Motor neuron (in vitro differentiated cells): ENCODE measurements at regions not wholly inside any gene's neighbourhood (a gene's known extent, or its start where the extent isn't known, plus 50 kb on each side); places are given as distances from the start of the nearest gene placed in this dataset.
"Not testable (repeated sequence)": the region's sequence is repeated elsewhere in the genome, so short reads cannot be mapped to it uniquely, and the experiment has no call there.

Experiments
- ATAC-seq, 8 experiments: fragments of 200-7000 bp; cut with Tn5 transposase; replicated peaks in 6 of 8; 2 replicates each; pipeline ENCODE4 v1.8.0; 2021; ENCODE audit warnings: mild to moderate bottlenecking in 8 of 8, moderate library complexity in 8 of 8
- H3K27ac ChIP-seq, 2 donors: fragments of 250-450 bp; sonication (Bioruptor Pico); 2 replicates each; pipeline ENCODE4 v1.9.0; 2021; ENCODE audit warnings: antibody characterized with exemption in 2 of 2, mild to moderate bottlenecking in 2 of 2, moderate library complexity in 1 of 2
- H3K4me1 ChIP-seq, 2 donors: fragments of 250-450 bp; sonication (Bioruptor Pico); replicated peaks in 1 of 2; 2 replicates each; pipeline ENCODE4 v1.6.1; 2021; ENCODE audit warnings: antibody characterized with exemption in 2 of 2, mild to moderate bottlenecking in 2 of 2, moderate library complexity in 1 of 2
- H3K4me3 ChIP-seq, 5 donors: fragments of 250-450 bp; sonication (Bioruptor Pico); 2 replicates each; pipeline ENCODE4 v1.9.0; 2021; ENCODE audit warnings: antibody characterized with exemption in 5 of 5, mild to moderate bottlenecking in 5 of 5, moderate library complexity in 4 of 5
- WGBS, 10 experiments: fragments of 450-650 bp; shearing (Covaris generic); methylation state at CpG; one replicate each; pipeline ENCODE4 v1.0.0; 2022; 5-methylcytosine and 5-hydroxymethylcytosine counted together
- in situ Hi-C, 9 experiments: fragments of 400-800 bp; cut with MboI; loops; one replicate each; pipeline ENCODE4 v1.15.0; 2021; ENCODE audit warnings: low sequenced_read_pairs in 9 of 9, low pct_unique_long_range_greater_than_20kb in 2 of 9; ENCODE audit not compliant: unreplicated experiment in 9 of 9

DNA sequence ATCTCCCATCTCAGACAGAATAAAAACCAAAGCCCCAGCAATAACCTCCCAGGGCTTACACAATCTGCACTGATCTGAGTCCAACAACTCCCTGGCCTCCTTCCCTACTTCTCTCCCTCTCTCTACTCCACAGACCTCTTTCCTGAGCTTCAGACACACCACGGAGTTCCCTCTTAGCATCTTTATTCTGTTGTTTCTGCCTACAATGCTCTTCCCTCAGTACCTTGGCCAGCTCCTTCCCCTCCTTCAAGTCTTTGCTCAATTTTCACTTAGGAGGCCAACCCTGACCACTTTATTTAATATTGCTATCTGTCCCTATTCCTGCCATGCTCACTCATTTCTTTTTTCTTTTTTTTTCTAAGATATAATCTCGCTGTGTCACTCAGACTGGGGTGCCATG is 276.7 kb downstream of the CWH43 start:
- H3K4me3 ChIP-seq, H3K4me1 ChIP-seq, H3K27ac ChIP-seq, in situ Hi-C loops, ATAC-seq: not testable (repeated sequence)
- 0% methylated on average over 1 of the region's 2 CpGs; no CpG with 5 or more reads in 8 of the 10 experiments for WGBS, 10 experiments

DNA sequence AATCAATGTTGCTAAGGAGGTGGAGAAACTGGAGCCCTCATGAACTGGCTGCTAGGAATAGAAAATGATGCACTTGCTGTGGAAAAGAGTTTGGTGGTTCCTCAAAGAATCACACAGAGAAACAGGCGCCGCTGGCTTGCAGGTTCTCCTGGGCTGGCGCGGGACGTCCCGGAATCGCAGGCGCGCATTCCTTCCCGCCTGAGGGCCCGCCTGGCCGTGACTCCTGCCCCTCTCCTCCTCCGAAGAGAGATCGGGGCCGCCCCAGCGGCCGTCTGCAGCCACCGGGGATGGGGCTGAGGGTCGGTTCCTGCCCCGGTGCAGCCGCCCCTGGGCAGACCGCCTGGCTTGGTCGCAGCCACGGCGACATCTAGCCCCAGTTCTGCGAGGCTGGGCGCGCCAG is 284.4 kb downstream of the CWH43 start:
- H3K4me1 ChIP-seq, H3K27ac ChIP-seq, ATAC-seq, H3K4me3 ChIP-seq, in situ Hi-C loops: not testable (repeated sequence)
- WGBS, 10 experiments, result no CpG with 5 or more reads among the region's 28 CpGs

DNA sequence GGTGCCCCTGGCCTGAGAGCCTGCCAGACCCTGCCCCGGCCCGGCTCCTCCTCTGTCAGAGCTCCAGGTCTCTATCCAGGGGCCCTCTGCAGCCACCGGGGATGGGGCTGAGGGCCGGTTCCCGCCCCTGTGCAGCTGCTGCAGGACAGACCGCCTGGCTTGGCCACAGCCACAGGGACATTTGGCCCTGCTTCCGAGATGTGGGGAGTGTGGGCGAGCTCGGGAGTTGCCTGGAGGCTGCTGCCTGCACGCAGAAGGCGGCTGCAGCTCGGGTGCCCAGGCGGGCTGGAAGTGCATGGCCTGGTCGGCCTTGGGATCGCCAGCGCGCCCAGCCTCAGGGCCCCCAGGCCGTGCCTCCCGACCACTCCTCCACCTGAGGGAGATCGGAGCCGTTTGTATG is 284.8 kb downstream of the CWH43 start:
- WGBS, 10 experiments, result no CpG with 5 or more reads among the region's 21 CpGs
- H3K27ac ChIP-seq, H3K4me3 ChIP-seq, H3K4me1 ChIP-seq, in situ Hi-C loops, ATAC-seq: not testable (repeated sequence)

- in situ Hi-C loops, H3K27ac ChIP-seq, H3K4me1 ChIP-seq, H3K4me3 ChIP-seq, ATAC-seq: not testable (repeated sequence)
- WGBS, 10 experiments, result no CpG with 5 or more reads among the region's 9 CpGs
These were observed 299.8 kb downstream of the CWH43 start for GRCh38 chr4:49285905-49286304.

GRCh38 chr4:49286926-49287745 is 301.1 kb downstream of the CWH43 start:
- H3K4me1 ChIP-seq, ATAC-seq, in situ Hi-C loops, H3K4me3 ChIP-seq: not testable (repeated sequence)
- peak overlapping the region in 1 of 2 donors; percentile 55 for H3K27ac ChIP-seq
- WGBS, 10 experiments, result 24 to 68% (median 50%) methylated on average over 1 to 12 of the region's 15 CpGs; no CpG with 5 or more reads in 1 of the 10 experiments

GRCh38 chr4:49287893-49288292 is 301.8 kb downstream of the CWH43 start:
- ATAC-seq, H3K4me3 ChIP-seq, H3K4me1 ChIP-seq, H3K27ac ChIP-seq, in situ Hi-C loops: not testable (repeated sequence)
- WGBS, 10 experiments, result 47 to 95% (median 74%) methylated on average over 3 to 16 of the region's 17 CpGs; no CpG with 5 or more reads in 3 of the 10 experiments

DNA sequence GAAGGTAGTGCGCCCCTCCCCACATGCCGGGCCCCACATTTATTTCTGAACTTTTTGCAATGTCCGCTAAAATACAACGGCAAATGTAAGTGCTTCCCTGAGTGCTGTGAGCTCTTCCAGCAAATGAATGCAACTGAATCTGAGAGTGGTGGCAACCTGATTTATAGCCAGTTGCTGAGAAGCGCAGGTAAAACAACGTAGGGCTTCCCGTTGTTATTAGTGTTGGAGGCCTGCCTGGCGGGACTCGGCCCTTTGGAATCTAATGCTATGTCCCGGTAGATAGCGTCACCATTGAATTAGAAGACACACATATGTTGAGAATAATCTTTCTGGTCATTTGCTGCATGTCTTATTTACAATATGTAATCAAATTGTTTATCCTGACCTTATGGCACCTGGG is 302.7 kb downstream of the CWH43 start:
- in situ Hi-C loops, H3K4me3 ChIP-seq, H3K27ac ChIP-seq, H3K4me1 ChIP-seq, ATAC-seq: not testable (repeated sequence)
- WGBS, 10 experiments, result 39 to 84% (median 64%) methylated on average over 4 to 10 of the region's 11 CpGs; no CpG with 5 or more reads in 2 of the 10 experiments

DNA sequence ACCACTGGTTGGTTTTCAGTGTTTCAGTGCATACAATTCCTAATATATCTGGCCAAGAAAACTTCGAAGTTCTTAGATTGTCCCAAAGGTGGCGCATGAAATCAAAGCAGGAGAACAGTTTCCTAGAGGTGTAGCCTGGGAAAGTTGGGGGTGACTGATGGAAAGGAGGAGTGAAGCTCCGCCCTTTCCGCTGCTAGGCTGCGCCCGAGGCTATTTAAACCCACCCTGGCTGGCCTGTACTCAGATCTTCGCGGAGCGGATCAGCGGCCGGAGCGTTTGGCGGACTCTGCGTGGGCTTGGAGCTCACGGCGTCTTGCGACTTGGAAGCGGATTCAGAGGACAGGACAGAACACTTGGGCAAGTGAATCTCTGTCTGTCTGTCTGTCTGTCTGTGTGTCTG is 328.7 kb downstream of the CWH43 start:
- ATAC-seq, result not testable (repeated sequence)

GRCh38 chr4:49320725-49321410 is 334.8 kb downstream of the CWH43 start:
- H3K4me3 ChIP-seq, H3K4me1 ChIP-seq, H3K27ac ChIP-seq, in situ Hi-C loops, ATAC-seq: not testable (repeated sequence)
- no CpG with 5 or more reads among the region's 24 CpGs for WGBS, 10 experiments

More for the DNA sequence above, 328.7 kb downstream of the CWH43 start:
- H3K4me1 ChIP-seq, in situ Hi-C loops, H3K4me3 ChIP-seq, H3K27ac ChIP-seq: not testable (repeated sequence)
- WGBS, 10 experiments, result 60 to 91% methylated on average over 1 to 4 of the region's 18 CpGs; no CpG with 5 or more reads in 8 of the 10 experiments

DNA sequence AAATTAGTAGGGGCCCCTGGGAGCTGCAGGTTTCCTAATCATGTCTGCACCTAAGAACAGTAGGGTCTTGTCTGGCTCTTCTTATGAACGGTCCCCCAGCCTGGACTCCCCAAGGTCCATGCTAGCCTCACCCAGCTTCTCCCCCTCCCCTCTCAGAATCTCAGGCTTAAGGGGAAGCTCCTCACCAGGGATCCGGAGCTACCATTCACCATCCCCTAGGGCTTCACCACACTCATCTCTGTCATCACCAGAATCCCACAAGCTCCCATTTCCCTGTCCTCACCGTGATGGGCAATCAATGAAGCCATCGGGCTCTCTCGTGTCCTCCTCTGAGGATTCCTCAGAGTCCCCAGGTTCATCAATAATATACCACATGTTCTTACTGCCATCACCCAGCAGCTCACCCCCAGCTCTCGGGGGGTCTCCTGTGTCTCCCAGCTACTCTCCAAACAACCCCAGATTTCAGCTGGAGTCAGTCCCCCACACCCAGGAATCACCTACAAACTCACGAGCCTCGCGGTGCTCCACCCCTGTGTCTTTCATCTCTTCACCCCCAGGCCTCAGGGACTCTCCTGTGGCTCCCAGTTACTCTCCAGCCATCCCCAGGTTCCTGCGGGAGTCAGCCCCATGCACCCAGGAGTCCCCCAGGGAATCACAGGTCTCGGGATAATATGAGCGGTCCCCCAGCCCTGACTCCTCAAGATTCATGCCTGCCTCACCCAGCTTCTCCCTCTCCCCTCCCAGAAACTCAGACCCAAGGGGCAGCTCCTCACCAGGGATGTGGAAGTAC is 335.6 kb downstream of the CWH43 start:
- H3K4me3 ChIP-seq, H3K4me1 ChIP-seq, in situ Hi-C loops, ATAC-seq, H3K27ac ChIP-seq: not testable (repeated sequence)
- WGBS, 10 experiments, result 17 to 100% (median 57%) methylated on average over 1 to 6 of the region's 12 CpGs; no CpG with 5 or more reads in 5 of the 10 experiments

- ATAC-seq, result not testable (repeated sequence)
These were observed 336.8 kb downstream of the CWH43 start for GRCh38 chr4:49322610-49323572.

DNA sequence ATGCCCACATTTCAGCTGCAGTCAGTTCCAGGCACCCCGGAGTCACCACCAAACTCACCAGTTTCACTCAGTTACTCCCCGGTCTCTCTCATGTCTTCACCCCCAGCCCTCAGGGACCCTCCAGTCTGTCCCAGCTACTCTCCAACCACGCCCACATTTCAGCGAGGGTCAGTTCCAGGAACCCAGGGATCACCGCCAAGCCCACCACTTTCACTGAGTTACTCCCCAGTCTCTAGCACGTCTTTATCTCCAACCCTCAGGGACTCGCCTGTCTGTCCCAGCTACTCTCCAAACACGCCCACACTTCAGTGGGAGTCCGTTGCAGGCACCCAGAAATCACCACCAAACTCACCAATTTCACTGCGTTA is 337.5 kb downstream of the CWH43 start:
- in situ Hi-C loops, H3K27ac ChIP-seq, ATAC-seq, H3K4me1 ChIP-seq, H3K4me3 ChIP-seq: not testable (repeated sequence)
- 25% methylated on average over 1 of the region's 10 CpGs; no CpG with 5 or more reads in 9 of the 10 experiments for WGBS, 10 experiments

More at GRCh38 chr4:49322610-49323572, 336.8 kb downstream of the CWH43 start:
- H3K4me1 ChIP-seq, H3K4me3 ChIP-seq, in situ Hi-C loops, H3K27ac ChIP-seq: not testable (repeated sequence)
- WGBS, 10 experiments, result 26 to 90% (median 56%) methylated on average over 2 to 17 of the region's 22 CpGs
